NB4 (cell line): ENCODE measurements at regions not wholly inside any gene's neighbourhood (a gene's known extent, or its start where the extent isn't known, plus 50 kb on each side); places are given as distances from the start of the nearest gene placed in this dataset.
A peak's percentile ranks its signal among the peaks of the same experiment; 100 is the strongest.

Experiments used
- DNase-seq: peaks from one replicate; pipeline ENCODE4 v3.0.0; 2010; ENCODE audit warnings: low read depth
- H3K4me3 ChIP-seq: one replicate; pipeline ENCODE4 v1.5.1; 2011; ENCODE audit warnings: mild to moderate bottlenecking, low read depth, low read length, moderate library complexity
- MYC ChIP-seq: IDR thresholded peaks from 2 replicates; pipeline ENCODE4 v1.6.1; 2011; ENCODE audit warnings: low read depth, low read length
- POLR2A ChIP-seq: IDR thresholded peaks from 2 replicates; pipeline ENCODE4 v1.6.1; 2011; ENCODE audit warnings: mild to moderate bottlenecking; ENCODE audit not compliant: insufficient read length; ENCODE audit errors: extremely low read depth
- TF ChIP-seq, protein P1 (sequence below): IDR thresholded peaks from one replicate; pipeline ENCODE4 v1.5.1; 2012; ENCODE audit warnings: low read depth, low read length
- TF ChIP-seq, protein P2 (sequence below): IDR thresholded peaks from 2 replicates; pipeline ENCODE4 v1.6.1; 2011; ENCODE audit warnings: low read depth, low read length

DNA sequence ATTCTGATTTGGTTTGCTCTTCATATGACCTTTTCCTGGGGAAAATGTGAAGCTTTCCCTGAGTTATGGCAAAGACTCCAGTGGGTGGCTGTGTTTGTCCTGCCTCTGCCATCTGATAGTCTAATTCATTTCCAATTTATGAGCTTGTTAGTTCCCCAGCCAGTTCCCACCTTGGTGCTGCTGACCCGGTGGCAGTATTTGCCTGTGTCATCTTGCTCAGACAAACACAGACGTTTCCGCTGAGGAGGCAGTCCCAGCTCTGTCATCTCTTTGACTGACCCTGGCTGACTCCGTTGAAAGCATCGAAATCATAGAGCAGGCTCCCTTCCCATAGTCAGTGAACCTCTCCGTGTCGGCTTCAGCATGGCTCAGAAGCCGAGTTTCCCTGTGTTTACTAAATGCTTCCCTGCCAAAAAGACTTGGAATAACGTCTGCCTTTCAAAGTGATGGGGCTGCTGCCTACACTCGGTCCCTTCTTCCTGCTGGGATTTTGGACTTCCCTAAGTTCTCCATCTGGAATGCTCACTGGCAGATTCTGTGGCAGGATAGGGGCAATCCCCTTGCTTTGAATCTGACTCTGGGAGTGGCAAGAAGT, 538.3 kb downstream of the NPIPA7 start:
- no peak for DNase-seq
- TF ChIP-seq, protein P1, sequence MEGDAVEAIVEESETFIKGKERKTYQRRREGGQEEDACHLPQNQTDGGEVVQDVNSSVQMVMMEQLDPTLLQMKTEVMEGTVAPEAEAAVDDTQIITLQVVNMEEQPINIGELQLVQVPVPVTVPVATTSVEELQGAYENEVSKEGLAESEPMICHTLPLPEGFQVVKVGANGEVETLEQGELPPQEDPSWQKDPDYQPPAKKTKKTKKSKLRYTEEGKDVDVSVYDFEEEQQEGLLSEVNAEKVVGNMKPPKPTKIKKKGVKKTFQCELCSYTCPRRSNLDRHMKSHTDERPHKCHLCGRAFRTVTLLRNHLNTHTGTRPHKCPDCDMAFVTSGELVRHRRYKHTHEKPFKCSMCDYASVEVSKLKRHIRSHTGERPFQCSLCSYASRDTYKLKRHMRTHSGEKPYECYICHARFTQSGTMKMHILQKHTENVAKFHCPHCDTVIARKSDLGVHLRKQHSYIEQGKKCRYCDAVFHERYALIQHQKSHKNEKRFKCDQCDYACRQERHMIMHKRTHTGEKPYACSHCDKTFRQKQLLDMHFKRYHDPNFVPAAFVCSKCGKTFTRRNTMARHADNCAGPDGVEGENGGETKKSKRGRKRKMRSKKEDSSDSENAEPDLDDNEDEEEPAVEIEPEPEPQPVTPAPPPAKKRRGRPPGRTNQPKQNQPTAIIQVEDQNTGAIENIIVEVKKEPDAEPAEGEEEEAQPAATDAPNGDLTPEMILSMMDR: no peak
- TF ChIP-seq MYC (no peak), POLR2A (no peak)
- TF ChIP-seq, protein P2, sequence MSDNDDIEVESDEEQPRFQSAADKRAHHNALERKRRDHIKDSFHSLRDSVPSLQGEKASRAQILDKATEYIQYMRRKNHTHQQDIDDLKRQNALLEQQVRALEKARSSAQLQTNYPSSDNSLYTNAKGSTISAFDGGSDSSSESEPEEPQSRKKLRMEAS: no peak
- no peak overlapping the region for H3K4me3 ChIP-seq

DNA sequence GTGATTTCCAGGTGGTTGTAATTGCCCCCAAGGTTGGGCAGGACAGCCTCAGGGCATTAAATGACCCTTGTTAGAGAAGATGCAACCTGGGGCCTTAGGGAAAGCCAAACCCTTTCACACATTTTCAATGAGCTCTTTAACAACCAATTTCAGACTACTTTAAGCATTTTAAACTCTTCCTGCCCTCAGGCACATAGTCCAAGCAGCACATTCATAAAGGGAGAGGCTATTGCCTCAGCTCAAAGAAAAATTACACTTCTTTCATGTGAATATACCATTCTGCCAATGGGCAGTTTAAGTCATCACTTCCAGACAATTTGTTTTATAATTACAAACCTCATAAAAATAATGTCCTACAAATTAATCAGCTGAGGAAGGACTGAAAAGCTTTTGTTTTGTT, 544.5 kb downstream of the NPIPA7 start:
- TF ChIP-seq MYC: no peak
- TF ChIP-seq POLR2A: no peak
- TF ChIP-seq, protein P2: no peak
- TF ChIP-seq, protein P1: no peak
- DNase-seq: no peak
- no peak overlapping the region for H3K4me3 ChIP-seq

DNA sequence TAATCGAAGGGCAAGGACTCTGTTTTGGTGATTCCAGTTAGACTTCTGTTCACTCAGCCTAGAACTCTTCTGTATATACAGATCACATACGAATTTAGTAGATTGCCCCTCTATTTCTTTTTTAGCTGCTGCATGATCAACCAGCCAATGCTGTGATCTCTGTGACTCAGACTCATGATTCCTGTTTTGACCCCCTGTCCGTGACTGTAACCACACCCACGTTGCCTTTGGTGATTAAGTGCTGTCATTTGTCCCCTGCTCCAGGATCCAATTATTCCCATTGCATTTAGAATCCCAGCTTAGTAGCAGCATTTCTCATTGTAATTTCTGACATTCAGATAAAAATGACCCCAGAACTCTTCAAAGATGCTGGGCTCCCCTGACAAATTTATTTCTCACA, 545.7 kb downstream of the NPIPA7 start:
- DNase-seq: no peak
- no peak for TF ChIP-seq MYC
- TF ChIP-seq, protein P2: no peak
- no peak for TF ChIP-seq POLR2A
- TF ChIP-seq, protein P1: no peak
- H3K4me3 ChIP-seq: no peak overlapping the region

DNA sequence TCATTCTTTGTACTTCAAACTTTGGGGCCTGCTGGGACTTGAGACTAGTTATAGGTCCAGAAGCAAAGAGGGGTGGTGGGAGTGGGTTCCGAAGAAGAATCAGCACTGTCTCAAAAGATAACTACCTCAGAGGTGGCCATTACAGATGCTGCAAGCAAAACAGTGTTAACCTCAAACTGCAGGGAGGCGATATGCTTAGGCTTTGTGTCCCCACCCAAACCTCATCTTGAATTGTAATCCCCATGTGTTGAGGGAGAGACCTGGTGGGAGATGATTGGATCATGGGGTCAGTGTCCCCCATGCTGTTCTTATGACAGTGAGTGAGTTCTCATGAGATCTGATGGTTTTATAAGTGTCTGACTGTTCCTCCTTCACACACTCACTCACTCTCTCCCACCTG, 545.3 kb downstream of the XYLT1 start:
- DNase-seq: no peak
- TF ChIP-seq, protein P2: no peak
- TF ChIP-seq MYC (no peak), POLR2A (no peak)
- TF ChIP-seq, protein P1: no peak
- H3K4me3 ChIP-seq: no peak overlapping the region

DNA sequence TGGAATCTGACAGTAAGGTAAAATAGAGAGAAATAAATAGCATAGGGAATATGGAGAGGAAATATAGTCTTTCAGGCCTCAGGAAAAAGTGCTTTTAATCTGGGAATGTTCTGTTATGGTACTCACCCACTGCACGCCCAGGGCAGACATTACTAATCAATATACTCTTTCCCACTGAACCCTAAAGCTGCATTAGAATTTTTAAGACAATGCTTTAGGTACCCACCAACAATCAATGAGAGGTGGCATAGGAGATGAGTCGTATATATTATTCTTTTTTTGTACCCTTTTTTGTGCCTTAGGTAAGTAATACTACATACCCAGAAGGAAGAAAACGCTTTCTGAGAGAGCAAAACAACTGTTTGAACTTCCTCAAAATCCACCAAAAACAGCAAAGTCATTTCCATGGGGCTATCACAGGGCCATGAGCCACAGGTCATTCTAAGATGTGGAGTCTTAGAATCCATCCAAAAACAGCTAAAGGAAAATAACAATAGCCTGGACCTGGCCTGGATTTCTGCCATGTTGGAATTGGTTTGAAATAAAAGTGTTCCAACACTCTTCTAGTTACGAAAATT, 542.1 kb downstream of the XYLT1 start:
- TF ChIP-seq, protein P2: no peak
- TF ChIP-seq MYC: no peak
- TF ChIP-seq, protein P1: no peak
- TF ChIP-seq POLR2A: no peak
- peak; percentile 3 for DNase-seq
- no peak overlapping the region for H3K4me3 ChIP-seq
